Occipital lobe (tissue), 1 donor: ENCODE measurements at regions not wholly inside any gene's neighbourhood (a gene's known extent, or its start where the extent isn't known, plus 50 kb on each side); places are given as distances from the start of the nearest gene placed in this dataset.
"Not testable (repeated sequence)": the region's sequence is repeated elsewhere in the genome, so short reads cannot be mapped to it uniquely, and the experiment has no call there.

ENCODE experiments used
- DNase-seq: peaks from one replicate; lab custom pipeline; 2025; lab: John Stamatoyannopoulos, UW

GRCh38 chr2:16112972-16113560, 172.7 kb downstream of the MYCN start:
- DNase-seq: no peak

DNA sequence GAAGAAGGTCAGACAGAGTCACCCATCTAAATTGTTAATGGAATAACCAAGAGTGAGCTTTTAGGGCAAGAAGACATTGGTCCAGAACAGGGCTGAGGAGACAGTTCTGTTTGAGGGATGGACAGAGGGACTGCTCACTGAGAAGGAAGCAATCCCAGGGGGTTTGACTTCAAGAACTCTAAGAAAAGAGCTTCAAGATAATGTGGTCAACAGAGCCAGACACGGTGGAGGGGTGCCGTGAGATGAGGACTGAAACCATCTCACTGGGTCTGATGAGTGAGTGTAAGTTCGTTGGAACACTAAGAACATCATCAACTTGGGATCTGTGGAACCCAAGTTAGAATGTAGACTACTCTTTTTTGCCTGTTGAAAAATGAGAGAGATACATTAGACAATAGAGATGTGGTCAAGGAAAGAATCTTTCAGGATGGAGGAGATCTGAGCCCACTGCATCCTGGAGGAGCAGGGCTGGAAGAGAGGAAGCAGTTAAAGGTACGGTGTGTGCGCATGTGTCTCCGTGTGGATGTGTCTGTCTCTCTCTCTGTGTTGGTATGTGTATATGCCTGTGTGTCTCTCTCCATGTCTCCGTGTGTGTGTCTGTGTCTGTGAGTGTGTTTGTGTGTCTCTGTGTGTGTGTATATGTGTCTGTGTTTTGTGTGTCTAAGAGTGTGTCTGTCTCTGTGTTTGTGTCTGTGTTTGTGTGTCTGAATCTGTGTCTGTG, 172.1 kb downstream of the MYCN start:
- no peak for DNase-seq

- DNase-seq: no peak
Measured at GRCh38 chr2:16111838-16112210, 171.5 kb downstream of the MYCN start.

GRCh38 chr2:16109821-16110310, 169.5 kb downstream of the MYCN start:
- DNase-seq: no peak

DNA sequence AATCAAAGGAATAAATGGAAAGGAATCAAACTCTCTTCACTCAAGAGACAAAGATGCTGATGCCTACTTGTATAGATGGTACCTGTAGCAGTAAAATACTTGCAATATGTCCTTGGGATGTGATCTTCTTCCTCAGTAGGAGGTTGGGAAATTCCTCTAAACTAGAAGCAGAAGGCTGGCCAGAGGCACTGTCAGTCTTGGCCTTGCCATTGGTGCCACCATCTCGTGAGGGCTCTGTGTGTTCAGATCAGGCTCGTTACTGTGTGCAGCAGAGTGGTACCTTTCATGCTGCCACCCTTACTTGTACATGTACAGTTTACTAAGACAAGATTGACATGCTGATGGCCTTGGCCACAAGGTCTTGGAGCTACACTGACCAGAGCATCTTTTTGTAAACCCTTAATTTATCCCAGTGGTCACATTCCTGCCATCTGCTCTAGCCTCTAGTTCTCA, 169.0 kb downstream of the MYCN start:
- DNase-seq: no peak

DNA sequence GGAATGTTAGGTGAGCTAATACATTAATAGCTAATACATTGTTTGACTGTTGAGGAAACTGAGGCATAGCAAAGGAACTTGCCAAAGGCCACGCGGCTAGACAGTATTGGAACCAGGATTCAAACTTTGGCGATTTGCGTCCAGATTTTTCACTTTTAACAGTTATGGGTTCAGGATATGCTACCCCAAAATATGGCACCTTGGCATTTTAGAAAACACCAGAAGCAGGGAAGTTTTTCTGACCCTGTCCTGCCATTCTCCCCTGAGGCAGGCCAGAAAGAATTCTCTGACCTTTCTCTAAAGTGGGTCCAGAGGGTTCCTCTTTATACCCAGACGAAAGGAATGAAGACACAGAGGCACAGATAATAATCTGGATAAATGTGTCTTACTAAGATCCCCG, 166.9 kb downstream of the MYCN start:
- DNase-seq: no peak

DNA sequence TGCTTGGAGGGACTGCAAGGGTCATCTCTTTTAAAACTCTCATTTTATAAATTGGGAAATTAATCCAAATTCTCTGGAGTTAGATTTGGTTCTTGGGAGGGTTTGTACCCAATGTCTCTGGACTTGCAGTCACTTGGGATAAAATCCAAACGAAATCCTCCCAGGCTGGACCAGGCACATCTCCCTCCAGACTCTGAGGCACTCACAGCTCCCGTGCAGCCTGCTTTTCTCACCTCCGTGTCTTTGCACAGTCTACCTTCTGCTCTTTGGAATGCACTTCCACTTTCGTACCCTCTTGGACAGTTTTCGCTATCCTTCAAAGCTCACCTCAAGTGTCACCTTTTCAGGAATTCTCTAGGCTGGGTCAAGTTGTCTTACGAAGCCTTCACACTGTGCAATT, 166.3 kb downstream of the MYCN start:
- DNase-seq: no peak

- no peak for DNase-seq
Measured at GRCh38 chr2:16105669-16106281, 165.4 kb downstream of the MYCN start.

- DNase-seq: no peak
Measured at GRCh38 chr2:16104949-16105668, 164.8 kb downstream of the MYCN start.

DNA sequence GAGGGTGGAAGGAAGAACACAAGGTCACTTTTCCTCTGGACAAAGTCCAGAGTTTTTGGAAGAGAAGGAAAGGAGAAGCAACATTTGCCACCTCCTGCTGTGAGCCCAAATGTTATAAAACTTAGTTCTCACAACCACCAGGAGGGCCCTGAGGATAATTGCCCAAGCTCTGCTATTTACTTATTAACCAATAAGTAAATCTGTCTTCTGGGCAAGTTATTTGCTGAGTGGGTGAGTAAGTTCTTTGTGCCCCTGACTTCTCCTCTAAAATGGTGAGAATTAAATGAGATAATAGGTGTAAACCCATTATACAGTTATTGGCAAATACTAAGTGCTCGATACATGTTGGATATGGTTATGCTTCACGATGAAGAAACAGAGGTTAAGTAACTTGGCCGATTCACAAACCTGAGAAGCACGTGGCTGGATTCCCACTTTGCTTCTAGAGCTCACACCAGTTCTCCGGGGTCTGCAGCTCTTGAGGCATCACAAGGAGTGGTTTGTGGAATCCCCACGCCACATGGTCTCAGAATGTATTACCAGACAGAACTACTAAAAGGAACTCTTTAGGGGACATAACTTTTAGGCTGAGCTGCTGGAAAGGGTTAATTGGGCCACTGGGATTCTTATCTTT, 164.1 kb downstream of the MYCN start:
- DNase-seq: no peak

- no peak for DNase-seq
Measured at GRCh38 chr2:16103614-16104314, 163.4 kb downstream of the MYCN start.

GRCh38 chr2:16102976-16103380, 162.6 kb downstream of the MYCN start:
- DNase-seq: no peak

DNA sequence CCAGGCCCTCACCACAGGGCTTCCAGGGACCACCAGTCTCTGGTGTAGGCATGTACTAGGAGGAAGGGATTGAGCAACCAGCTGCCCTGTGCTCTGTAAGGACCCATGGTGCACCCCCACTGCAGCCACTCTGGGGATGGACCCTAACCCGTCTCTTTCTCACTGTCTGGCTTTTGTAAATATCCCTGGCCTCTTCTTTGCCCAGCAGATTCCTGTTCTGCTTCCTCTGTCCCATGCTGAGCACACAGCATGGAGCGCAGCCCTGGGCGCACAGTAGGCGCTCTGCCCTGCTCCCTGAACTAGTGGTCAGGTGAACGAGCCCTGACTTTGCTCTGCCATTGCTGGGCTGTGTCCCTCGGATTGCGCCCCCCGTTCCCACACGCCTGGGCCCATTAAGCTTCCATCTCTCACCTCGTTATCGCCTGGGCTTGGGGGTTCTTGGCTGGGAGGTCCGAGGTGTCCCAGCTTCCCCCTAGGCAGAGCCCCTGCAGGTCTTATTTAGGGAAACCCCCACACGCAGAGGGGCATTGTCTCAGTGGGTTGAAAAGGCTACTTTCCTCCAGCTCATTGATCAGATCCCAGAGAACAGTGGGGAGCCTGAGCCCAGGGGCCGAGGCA, 162.1 kb downstream of the MYCN start:
- DNase-seq: no peak

DNA sequence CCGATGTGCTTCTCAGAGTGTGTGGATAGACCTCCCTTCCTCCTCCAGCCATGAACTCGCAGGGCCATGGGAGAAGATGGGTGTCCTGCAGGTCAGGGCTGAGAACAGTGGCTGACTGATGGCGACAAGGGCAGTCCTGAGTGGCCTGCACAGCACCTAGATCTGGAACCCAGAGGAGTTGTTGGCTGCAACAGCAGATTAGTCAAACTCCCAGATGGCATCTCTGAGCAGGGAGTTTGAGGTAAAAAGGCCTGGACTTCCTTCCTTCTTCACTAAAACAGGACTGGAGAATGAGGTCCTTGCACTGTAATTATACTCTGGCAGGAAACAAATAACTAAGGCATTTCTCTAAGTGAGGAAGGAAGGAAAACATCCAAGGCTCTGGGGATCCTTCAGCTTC, 160.8 kb downstream of the MYCN start:
- no peak for DNase-seq

GRCh38 chr2:16100006-16100405, 159.7 kb downstream of the MYCN start:
- DNase-seq: no peak

DNA sequence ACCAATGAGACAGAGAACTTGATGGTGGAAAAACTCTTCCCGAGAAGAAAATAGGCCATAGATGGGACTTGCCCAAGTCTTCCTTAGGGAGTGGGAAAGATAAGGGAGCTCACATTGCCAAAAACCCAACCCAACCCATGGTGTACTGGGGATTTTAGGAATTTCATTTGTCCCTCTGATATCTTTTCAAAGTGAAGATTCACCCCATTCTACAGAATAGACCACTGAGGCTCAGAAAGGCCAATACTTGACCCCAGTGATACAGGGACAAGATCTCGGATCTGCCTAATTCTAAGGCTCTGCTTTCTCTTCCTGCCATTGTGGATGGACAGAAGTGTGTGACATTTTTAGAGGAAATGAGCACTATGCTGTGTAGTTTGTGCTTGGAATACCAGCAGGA, 159.0 kb downstream of the MYCN start:
- no peak for DNase-seq

- no peak for DNase-seq
Measured at GRCh38 chr2:16096962-16097361, 156.6 kb downstream of the MYCN start.

DNA sequence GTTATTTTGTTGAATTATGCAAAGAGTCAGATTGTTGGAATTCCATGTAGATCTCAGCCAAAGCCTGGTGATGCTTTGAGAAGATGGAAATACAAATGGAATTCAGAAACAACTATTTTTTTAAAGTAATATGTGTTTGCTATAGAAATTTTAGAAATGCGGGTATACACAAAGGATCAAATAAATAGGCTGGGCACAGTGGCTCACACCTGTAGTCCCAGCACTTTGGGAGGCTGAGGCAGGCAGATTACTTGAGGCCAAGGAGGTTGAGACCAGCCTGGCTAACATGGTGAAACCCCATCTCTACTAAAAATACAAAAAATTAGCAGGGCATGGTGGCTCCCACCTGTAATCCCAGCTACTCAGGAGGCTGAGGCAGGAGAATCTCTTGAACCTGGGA, 155.1 kb downstream of the MYCN start:
- DNase-seq: not testable (repeated sequence)

- DNase-seq: no peak
Measured at GRCh38 chr2:16094811-16095210, 154.5 kb downstream of the MYCN start.

DNA sequence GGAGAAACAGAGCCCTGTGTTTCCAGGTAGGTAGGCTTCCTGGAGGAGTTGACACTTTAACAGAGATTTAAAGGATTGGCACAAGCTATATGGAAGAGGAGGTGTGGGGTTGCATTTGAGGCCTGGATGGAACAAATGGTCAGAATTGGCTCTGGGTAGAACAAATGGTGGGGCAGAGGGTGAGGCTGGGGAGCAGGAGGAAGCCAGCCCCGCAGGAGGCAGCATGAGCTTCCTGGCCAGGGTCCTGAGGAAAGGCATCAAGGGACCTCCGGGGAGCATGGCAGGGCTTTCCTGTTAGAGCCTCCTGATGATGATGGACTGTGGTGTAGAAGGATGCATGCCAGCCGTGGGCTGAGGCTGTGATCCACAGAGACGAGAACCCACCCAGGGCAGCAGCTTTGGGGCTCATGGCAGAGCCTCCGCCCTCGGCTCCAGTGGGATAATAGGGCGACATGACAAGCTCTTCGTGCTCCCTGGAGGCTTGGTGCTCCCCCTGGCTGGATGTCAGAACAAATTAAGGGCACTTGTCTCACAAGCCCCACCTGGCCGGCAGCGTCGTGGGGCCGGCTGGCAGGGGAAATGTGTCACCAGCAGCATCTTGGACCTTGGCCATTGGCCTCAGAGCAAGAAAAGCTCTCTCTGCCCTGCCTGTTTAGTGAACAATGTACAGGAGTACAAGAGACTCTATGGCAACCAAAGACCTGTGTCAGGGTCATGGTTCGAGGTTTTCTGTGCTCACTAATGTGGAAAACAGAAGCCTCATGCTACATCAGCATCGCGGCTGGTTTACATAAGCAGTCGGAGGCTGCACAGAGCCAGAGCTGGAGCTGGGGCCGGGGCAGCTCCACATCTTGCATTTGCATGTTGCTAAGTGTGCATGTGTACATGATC, 153.5 kb downstream of the MYCN start:
- DNase-seq: no peak
